HepG2 (cell line): ENCODE measurements at regions not wholly inside any gene's neighbourhood (a gene's known extent, or its start where the extent isn't known, plus 50 kb on each side); places are given as distances from the start of the nearest gene placed in this dataset.
A peak's percentile ranks its signal among the peaks of the same experiment; 100 is the strongest.

Source experiments
- ATAC-seq: fragments of 200-7000 bp; cut with Tn5 transposase; 3 replicates; pipeline ENCODE4 v1.9.1; 2020; ENCODE audit warnings: mild to moderate bottlenecking, moderate library complexity
- BruUV-seq: library from RNA; stranded (reverse); fragments of 400-500 nt; replicated peaks from 2 replicates; lab custom pipeline; 2021; lab: Mats Ljungman, UMichigan
- CTCF ChIA-PET: fragments of 300-600 bp; formaldehyde crosslinking; extraction: SDS; loops from one replicate; lab custom pipeline; 2021; ENCODE audit warnings: low total read pairs, inconsistent platforms, low intra/inter-chr PET ratio; lab: Yijun Ruan, JAX
- POLR2A ChIA-PET: fragments of 350-600 bp; sonication (Branson Sonifier 250); formaldehyde crosslinking; loops from one replicate; lab custom pipeline; 2020; ENCODE audit warnings: antibody characterized with exemption, inconsistent platforms; lab: Yijun Ruan, JAX
- DNase-seq: peaks from one replicate; pipeline ENCODE4 v3.0.0-alpha.2; 2015; ENCODE audit warnings: low spot score
- FAIRE-seq: peaks from 3 replicates; lab custom pipeline; 2011; peaks lifted over from hg19 to GRCh38; lab: Jason Lieb, UNC
- H2AFZ ChIP-seq: one replicate; pipeline ENCODE4 v1.6.1; 2011; ENCODE audit warnings: low read length, inconsistent platforms
- H3K27ac ChIP-seq: fragments of 300-600 bp; 3 replicates; pipeline ENCODE4 v1.8.0; 2011; ENCODE audit warnings: mixed run types, mild to moderate bottlenecking, mixed read lengths, low read length, inconsistent platforms; ENCODE audit not compliant: insufficient read depth; ENCODE audit errors: extremely low read length
- H3K27me3 ChIP-seq, 2 experiments: fragments of 200-600 bp in 1 of 2; 2 replicates in 1 of 2; 3 replicates in 1 of 2; pipeline versions ENCODE4 v1.6.0 to v1.8.0; 2011; ENCODE audit warnings: low read length in 2 of 2, mild to moderate bottlenecking in 2 of 2, moderate library complexity in 2 of 2, inconsistent platforms in 1 of 2; ENCODE audit not compliant: insufficient read depth in 2 of 2, control insufficient read depth in 1 of 2
- H3K36me3 ChIP-seq, 2 experiments: fragments of 200-600 bp in 1 of 2; replicated peaks in 1 of 2; 2 replicates in 1 of 2; 3 replicates in 1 of 2; pipeline versions ENCODE4 v1.5.1 to v1.8.0; 2011; ENCODE audit warnings: low read length in 2 of 2, inconsistent platforms in 1 of 2; ENCODE audit not compliant: insufficient read depth in 2 of 2, control insufficient read depth in 1 of 2
- H3K4me1 ChIP-seq: 2 replicates; pipeline ENCODE4 v1.5.1; 2012; ENCODE audit warnings: low read length, inconsistent platforms; ENCODE audit not compliant: insufficient read depth
- H3K4me2 ChIP-seq: 2 replicates; pipeline ENCODE4 v1.6.0; 2011; ENCODE audit warnings: low read depth, low read length, inconsistent platforms
- H3K4me3 ChIP-seq, 3 experiments: fragments of 200-600 bp in 1 of 3; sonication (generic), shearing (Covaris generic) in 1 of 3; replicated peaks in 1 of 3; 2 replicates each; pipeline ENCODE4 v1.5.1; 2011 to 2016; ENCODE audit warnings: low read length in 3 of 3, inconsistent platforms in 2 of 3, low read depth in 2 of 3, mild to moderate bottlenecking in 2 of 3, control low read depth in 1 of 3, mixed read lengths in 1 of 3; ENCODE audit not compliant: insufficient read depth in 1 of 3
- H3K79me2 ChIP-seq: one replicate; pipeline ENCODE4 v1.6.1; 2011; ENCODE audit warnings: low read length, inconsistent platforms; ENCODE audit not compliant: insufficient read depth
- H3K9ac ChIP-seq: 2 replicates; pipeline ENCODE4 v1.6.0; 2011; ENCODE audit warnings: mild to moderate bottlenecking, low read depth, low read length, inconsistent platforms; ENCODE audit not compliant: insufficient read depth
- H3K9me3 ChIP-seq: 2 replicates; pipeline ENCODE4 v1.5.1; 2012; ENCODE audit warnings: mild to moderate bottlenecking, low read length
- H4K20me1 ChIP-seq: 2 replicates; pipeline ENCODE4 v1.6.0; 2011; ENCODE audit warnings: inconsistent platforms, mild to moderate bottlenecking, low read length, moderate library complexity; ENCODE audit not compliant: insufficient read depth
- BHLHE40 ChIP-seq: IDR thresholded peaks from 2 replicates; pipeline ENCODE4 v1.6.1; 2011; ENCODE audit warnings: low read length, improper control_type of control experiment
- FOXJ3 ChIP-seq: sonication (generic); formaldehyde crosslinking; IDR thresholded peaks from 2 replicates; pipeline ENCODE4 v1.4.0; 2020; ENCODE audit warnings: missing genetic modification reagents, mild to moderate bottlenecking, borderline replicate concordance
- GABPA ChIP-seq, 2 experiments: IDR thresholded peaks; 2 replicates each; pipeline ENCODE4 v1.6.1; 2011 to 2016; ENCODE audit warnings: low read depth in 2 of 2, low read length in 1 of 2, missing biosample characterization in 1 of 2, missing genetic modification characterization in 1 of 2
- IRF2 ChIP-seq: IDR thresholded peaks from 2 replicates; pipeline ENCODE4 v1.6.1; 2018; ENCODE audit warnings: missing genetic modification reagents, missing compliant biosample characterization
- NBN ChIP-seq: fragments of 450-650 bp; conservative IDR thresholded peaks from 2 replicates; pipeline ENCODE4 v1.6.1; 2017
- PAX8 ChIP-seq: sonication (generic); formaldehyde crosslinking; IDR thresholded peaks from 2 replicates; pipeline ENCODE4 v1.8.0; 2022; ENCODE audit warnings: mild to moderate bottlenecking, missing genetic modification reagents, borderline replicate concordance
- PAXIP1 ChIP-seq: sonication (generic); formaldehyde crosslinking; conservative IDR thresholded peaks from 2 replicates; pipeline ENCODE4 v1.4.0; 2020; ENCODE audit warnings: mild to moderate bottlenecking, missing genetic modification reagents, moderate library complexity
- ZFY ChIP-seq: sonication (generic); formaldehyde crosslinking; IDR thresholded peaks from 2 replicates; pipeline ENCODE4 v1.4.0; 2020; ENCODE audit warnings: missing genetic modification reagents
- ZNF629 ChIP-seq: sonication (generic); formaldehyde crosslinking; conservative IDR thresholded peaks from 2 replicates; pipeline ENCODE4 v1.5.0; 2020; ENCODE audit warnings: missing genetic modification reagents
- WGBS: methylation state at CpG from one replicate; pipeline ENCODE4 v1.1.6; 2017; ENCODE audit warnings: low lambda C conversion rate; 5-methylcytosine and 5-hydroxymethylcytosine counted together
- in situ Hi-C: cut with HindIII; loops from 2 replicates; pipeline ENCODE4 v1.10.0; 2017; ENCODE audit warnings: low pct_unique_long_range_greater_than_20kb; ENCODE audit not compliant: extremely low pct_ligation_motif_present
- intact Hi-C: fragments of 100-400 bp; cut with micrococcal nuclease; formaldehyde crosslinking; loops from one replicate; pipeline ENCODE4 v1.10.0; 2022; ENCODE audit not compliant: unreplicated experiment

GRCh38 chr16:54467398-54467797 is 180.8 kb upstream of the IRX3 start (continued):
- TF ChIP-seq PAXIP1 (CRISPR knock-in tag) (no peak), PAX8 (CRISPR knock-in tag) (no peak), IRF2 (CRISPR knock-in tag) (no peak), ZFY (CRISPR knock-in tag) (no peak), FOXJ3 (no peak), BHLHE40 (no peak)
- TF ChIP-seq, all 625 proteins: peak for 0

- TF ChIP-seq NBN = no peak
- TF ChIP-seq ZNF629 = peak; percentile 57
- no peak for TF ChIP-seq GABPA (IDR thresholded peaks at IDR 0.05; ENCODE audit: low read depth, low read length)
- no peak for TF ChIP-seq GABPA (CRISPR knock-in tag; IDR thresholded peaks at IDR 0.05; ENCODE audit: low read depth)
- Histone ChIP-seq H3K9ac (no peak overlapping the region), H2AFZ (no peak overlapping the region), H4K20me1 (no peaks in the 10 kb centered on the region), H3K79me2 (no peaks in the 10 kb centered on the region), H3K4me3 (no peak overlapping the region), H3K27me3 (peaks cover 0 to 6% of the 10 kb centered on the region in 2 experiments; a peak in 1 of 5 replicates), H3K27ac (no peak overlapping the region), H3K4me1 (no peaks in the 10 kb centered on the region), H3K4me2 (no peak overlapping the region), H3K9me3 (peaks cover 29% of the 10 kb centered on the region), H3K36me3 (no peaks in the 10 kb centered on the region)
- intact Hi-C loops = no loop called here
- no peak for DNase-seq
- WGBS = 41% methylated on average over 3 of the region's 3 CpGs
- in situ Hi-C loops = no loop called here
- FAIRE-seq = no peak
- ChIA-PET CTCF (no interaction called here), POLR2A (no interaction called here)
- no TSS peak for BruUV-seq
- ATAC-seq = no peak
Measured at GRCh38 chr16:54466233-54466632, 179.6 kb upstream of the IRX3 start.
